Umbilical cord (tissue), 1 donor: ENCODE measurements at regions not wholly inside any gene's neighbourhood (a gene's known extent, or its start where the extent isn't known, plus 50 kb on each side); places are given as distances from the start of the nearest gene placed in this dataset.

Source experiments
- DNase-seq: peaks from one replicate; pipeline ENCODE4 v3.0.0-alpha.2; 2015; ENCODE audit warnings: low spot score

GRCh38 chr6:126147291-126147815, 161.0 kb downstream of the TRMT11 start:
- DNase-seq: no peak

DNA sequence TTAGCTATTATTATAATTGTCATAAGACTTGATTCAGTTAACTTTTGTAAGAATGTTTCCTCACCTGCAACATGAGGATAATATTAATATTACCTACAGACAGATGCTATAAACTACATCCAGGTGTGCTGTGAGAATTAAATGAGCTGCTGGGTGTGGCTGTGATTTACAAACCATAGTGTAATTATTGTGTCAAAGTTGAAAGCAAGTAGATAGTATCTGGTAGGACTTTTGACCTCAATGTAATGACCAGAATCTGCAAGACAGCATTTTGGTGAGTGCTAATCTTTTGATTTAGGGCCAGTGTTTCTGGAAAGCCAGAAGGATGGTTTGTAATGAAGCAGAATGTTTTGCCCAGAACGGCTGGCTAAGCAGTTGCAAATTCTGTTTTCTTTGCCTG, 162.5 kb downstream of the TRMT11 start:
- DNase-seq: no peak

- DNase-seq: no peak
Observed at GRCh38 chr6:126152372-126152745, 166.0 kb downstream of the TRMT11 start.

DNA sequence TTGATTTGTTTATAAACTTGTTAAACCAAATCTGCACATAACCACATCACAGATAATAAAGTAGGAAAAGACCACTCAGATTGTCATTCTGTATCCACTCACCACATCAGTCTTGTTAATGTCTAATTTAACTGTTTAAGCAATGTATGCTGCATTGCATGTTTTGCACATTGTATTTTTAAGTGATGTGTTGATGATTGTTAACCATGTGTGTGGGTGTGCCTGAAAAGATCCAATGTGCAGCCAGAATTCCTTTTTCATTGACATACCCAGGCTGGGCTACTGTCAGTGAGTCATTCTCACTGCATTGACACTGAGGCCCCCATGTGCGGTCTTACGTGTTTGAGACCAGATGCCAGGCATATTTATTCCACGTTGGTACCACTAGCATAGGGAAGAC, 167.3 kb downstream of the TRMT11 start:
- DNase-seq: no peak

DNA sequence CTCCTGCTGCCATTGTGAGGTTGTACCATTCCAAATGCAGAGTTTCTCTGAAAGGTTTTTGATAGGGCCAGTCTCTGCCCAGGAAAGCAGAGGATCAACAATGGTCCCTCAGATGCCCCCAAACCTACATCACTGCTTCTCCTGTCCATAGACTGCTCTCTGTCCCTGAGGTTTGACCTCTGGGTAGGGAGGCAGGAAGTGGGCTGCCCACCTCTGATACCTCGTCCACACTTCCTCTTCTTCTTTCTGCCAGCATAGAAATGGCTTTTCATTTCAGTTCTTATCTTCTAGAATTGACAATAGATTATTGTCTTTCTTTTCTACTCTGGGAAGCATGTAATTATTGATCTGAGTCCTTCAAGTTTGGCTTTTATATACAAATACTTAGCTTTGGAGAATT, 170.6 kb downstream of the TRMT11 start:
- no peak for DNase-seq

DNA sequence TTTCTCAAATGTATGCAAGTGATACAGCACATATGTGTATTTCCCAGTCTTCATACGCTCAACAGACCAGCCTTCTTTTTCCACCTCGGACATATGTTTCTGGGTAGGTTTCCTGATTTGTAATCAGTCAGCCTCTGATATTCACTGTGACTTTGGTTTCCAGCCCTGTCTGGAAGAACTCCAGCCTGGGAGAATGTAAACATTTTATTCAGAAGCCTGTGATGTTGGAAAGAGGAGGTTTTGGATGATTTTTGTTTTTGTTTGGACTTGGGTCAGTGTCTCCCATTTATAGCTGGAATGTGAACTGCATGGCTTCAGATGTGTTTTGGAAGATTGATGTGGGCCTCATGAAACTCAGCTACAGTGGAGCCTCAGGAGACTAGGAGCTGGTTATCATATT, 172.2 kb upstream of the CENPW start:
- no peak for DNase-seq

- DNase-seq: no peak
Observed at GRCh38 chr6:126170433-126170832, 169.5 kb upstream of the CENPW start.

GRCh38 chr6:126170978-126171382, 168.9 kb upstream of the CENPW start:
- no peak for DNase-seq

DNA sequence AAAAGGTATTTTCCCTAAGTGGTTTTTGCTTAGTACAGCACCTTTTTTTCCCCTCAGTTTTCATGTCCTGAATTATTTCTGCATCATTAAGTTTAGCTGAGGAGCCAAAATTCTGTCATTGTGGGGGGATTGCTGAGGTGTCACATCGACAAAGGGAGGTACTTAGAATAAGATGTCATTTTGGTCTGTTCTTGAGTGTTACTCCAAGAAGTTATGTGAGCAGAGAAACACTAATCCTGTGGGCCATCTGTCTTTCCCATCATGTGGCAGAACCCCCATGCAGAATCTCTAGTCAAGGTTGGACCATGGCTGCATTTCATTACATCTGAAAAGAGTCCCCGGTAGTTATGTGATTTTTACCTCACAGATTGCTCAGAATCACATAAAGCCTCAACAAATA, 167.8 kb upstream of the CENPW start:
- DNase-seq: no peak

DNA sequence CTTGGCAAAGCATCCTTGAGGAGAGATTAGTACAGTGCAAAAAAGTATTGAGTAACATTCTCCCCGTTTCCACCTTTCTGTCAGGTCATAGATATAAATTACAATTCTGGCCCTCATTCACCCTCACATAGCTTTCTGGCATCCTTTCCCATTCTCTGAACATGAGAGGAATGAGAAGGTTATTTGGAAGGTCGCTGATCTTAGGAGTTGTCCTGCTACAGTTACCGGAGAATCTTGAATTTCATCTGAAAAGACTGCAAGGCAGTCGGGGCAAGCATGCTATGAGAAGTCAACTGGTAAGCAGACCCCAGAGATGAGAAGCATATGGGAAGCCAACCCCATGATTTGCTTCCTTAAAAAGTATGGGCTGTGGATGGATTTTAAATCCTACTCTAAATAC, 166.7 kb upstream of the CENPW start:
- no peak for DNase-seq

DNA sequence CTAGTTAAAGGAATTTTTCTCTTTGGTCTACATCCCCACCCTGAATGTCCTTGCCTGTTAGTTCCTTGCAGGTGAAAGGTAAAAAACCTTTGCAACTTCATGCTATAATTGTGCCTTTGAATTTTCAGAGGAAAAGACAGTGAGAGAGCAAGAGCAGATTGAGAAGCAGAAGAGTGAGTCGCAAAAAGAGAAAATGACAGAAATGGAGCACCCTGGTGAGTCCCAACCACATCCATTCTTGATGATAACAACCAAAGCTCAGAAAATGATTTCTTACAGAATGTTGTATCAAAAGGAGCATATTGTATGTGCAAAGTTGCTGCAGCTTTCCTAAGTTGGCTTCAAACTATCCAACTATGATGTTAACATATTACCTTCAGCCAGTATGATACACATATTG, 165.2 kb upstream of the CENPW start:
- DNase-seq: no peak

- no peak for DNase-seq
Observed at GRCh38 chr6:126175251-126175650, 164.7 kb upstream of the CENPW start.

DNA sequence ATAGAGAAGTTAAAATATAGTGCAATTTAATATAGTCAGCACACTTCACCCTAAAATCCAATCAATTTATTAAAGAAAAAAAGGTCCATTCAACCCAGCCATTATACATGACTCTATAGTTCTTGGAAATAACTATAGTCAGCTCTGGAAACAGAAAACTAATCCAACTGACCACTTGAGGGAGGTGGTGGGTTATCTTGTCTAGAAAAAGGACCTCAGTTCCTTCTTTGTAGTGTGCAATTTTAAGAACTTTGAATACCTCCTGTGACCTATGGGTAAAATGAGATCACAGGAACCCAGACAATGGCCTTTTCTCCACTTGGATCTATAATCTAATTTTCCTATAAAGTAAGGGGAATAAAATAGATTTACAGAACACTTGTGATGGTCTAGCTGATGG, 163.6 kb upstream of the CENPW start:
- no peak for DNase-seq

GRCh38 chr6:126180585-126180984, 159.3 kb upstream of the CENPW start:
- DNase-seq: no peak

- no peak for DNase-seq
Observed at GRCh38 chr6:126181173-126181741, 158.7 kb upstream of the CENPW start.

GRCh38 chr6:126181890-126182289, 158.0 kb upstream of the CENPW start:
- DNase-seq: no peak

DNA sequence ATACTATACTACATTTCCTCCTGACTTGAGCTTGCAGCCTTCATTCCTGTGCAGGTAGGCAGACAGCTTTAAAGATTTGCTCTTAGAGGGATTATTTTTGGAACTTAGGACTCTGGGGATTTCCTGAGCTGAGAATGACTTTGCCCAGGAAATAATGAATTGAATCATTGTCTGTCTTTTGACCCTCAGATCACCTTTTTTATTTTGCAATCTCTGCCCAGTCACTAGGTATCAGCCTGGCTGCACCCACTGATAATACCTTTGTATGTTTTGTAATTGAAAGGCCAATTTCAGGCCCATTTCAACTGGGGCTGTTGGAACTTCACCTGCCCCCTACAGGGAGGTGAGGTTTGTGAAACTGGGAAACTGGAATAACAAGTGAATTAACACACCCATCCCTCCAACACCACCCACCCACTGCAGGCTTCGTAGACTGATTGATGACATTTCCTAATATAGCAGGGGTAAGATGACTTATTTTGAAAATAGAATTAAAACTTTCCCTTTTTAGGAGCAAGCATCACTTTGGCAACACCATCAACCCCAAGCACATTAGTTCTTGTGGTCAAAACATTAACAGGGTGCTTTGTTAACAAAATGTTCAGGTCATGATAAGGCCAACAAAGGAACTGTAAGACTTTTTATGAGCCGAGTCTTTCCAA, 157.1 kb upstream of the CENPW start:
- DNase-seq: no peak

DNA sequence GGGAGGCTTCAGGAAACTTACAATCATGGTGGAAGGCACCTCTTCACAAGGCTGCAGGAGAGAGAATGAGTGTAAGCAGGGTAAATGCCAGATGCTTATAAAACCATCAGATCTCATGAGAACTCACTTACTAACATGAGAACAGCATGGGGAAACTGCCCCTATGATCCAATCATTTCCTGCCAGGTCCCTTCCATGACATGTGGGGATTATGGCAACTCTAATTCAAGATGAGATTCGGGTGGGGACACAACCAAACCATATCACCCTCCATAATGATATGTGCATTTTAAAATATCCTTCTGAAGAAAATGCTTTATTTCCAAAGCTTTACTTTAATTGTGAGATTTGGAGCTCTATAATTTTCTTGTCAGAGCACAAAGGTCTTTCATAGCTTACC, 154.1 kb upstream of the CENPW start:
- DNase-seq: no peak

DNA sequence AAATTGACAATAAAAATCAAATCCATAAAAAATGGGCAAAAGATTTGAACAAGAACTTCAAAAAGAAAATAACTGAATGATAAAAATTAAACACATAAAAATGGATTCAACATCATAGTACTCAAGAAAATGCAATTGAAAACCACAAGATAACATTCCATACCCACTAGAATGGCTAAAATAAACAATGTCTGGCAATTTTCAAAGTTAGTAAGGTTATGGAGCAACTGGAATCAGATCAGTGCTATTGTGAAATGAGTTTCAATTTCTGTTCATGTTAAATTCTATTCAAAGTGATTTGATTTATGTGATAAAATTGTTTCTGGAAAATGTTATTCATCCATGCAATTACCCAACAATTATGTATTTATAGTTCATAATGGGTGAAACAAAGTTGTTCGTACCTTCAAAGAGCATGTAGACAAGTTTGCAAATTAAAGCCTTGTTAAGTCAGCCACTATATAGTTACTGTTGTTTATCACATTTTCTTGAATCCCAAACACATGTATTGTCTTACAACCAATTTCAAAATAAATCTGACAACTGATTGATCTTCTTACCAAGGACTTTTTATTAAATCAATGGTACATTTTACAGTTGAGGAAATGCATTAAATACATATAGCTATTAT, 151.5 kb upstream of the CENPW start:
- no peak for DNase-seq

DNA sequence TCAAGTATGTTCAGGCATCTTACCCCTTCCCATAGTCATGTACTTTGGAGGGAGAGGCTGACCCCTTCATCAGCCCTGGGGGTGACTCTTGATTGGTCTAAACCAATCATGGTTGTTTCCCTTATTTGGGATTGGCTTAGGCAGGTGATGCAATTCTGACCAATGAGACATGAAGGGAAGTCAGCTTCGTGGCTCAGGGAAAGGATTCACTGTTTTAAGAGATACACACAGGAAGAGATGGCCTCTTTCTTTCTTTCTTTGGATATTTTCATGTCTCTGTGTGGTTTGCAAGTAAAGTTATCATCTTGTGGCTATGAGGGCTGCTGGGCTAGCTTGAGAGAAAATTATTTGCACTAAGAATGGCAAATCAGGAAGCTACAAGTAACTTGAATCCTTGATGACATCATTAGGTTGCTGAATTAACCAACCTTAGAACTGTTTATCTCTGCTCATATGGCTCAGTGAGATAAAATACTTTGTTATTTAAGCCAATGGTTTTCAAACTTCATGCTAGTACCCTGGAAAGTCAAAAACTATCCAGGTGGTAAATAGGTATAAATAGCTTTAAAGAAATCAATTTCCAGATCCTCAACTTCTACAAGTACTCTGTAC, 144.2 kb upstream of the CENPW start:
- no peak for DNase-seq

GRCh38 chr6:126198631-126199030, 141.3 kb upstream of the CENPW start:
- DNase-seq: no peak

- DNase-seq: no peak
Observed at GRCh38 chr6:126199466-126199865, 140.4 kb upstream of the CENPW start.

- DNase-seq: no peak
Observed at GRCh38 chr6:126202707-126203106, 137.2 kb upstream of the CENPW start.
